DMS114 treated with DMSO at 0.1 percent for 48 hours (cell line): ENCODE measurements at regions not wholly inside any gene's neighbourhood (a gene's known extent, or its start where the extent isn't known, plus 50 kb on each side); places are given as distances from the start of the nearest gene placed in this dataset.
"Not testable (repeated sequence)": the region's sequence is repeated elsewhere in the genome, so short reads cannot be mapped to it uniquely, and the experiment has no call there.

Experiments
- DNase-seq: peaks from one replicate; lab custom pipeline; 2025; ENCODE audit not compliant: unreplicated experiment; lab: John Stamatoyannopoulos, UW

GRCh38 chrX:69431420-69431819 lies 72.7 kb upstream of the NALF2 start:
- DNase-seq: no peak

- no peak for DNase-seq
Measured at GRCh38 chrX:69430785-69431184, 73.3 kb upstream of the NALF2 start.

GRCh38 chrX:69429339-69430015 lies 74.6 kb upstream of the NALF2 start:
- DNase-seq: no peak

GRCh38 chrX:69428216-69428615 lies 75.9 kb upstream of the NALF2 start:
- DNase-seq: no peak

- no peak for DNase-seq
Measured at GRCh38 chrX:69424910-69425309, 79.2 kb upstream of the NALF2 start.

GRCh38 chrX:69424161-69424560 lies 80.0 kb upstream of the NALF2 start:
- DNase-seq: peak; percentile 3

GRCh38 chrX:69422208-69422607 lies 81.9 kb upstream of the NALF2 start:
- DNase-seq: not testable (repeated sequence)

- DNase-seq: no peak
Measured at GRCh38 chrX:69415698-69416097, 88.4 kb upstream of the NALF2 start.

GRCh38 chrX:69412661-69413060 lies 91.5 kb upstream of the NALF2 start:
- no peak for DNase-seq

GRCh38 chrX:69398881-69399280 lies 105.2 kb upstream of the NALF2 start:
- no peak for DNase-seq

- no peak for DNase-seq
Measured at GRCh38 chrX:69396916-69397315, 107.2 kb upstream of the NALF2 start.

- no peak for DNase-seq
Measured at GRCh38 chrX:69395306-69395705, 108.8 kb upstream of the NALF2 start.

GRCh38 chrX:69389101-69389501 lies 115.0 kb upstream of the NALF2 start:
- no peak for DNase-seq

- no peak for DNase-seq
Measured at GRCh38 chrX:69388526-69388925, 115.6 kb upstream of the NALF2 start.

- DNase-seq: peak; percentile 36
Measured at GRCh38 chrX:69387567-69388487, 116.3 kb upstream of the NALF2 start.

GRCh38 chrX:69386681-69387080 lies 117.4 kb upstream of the NALF2 start:
- DNase-seq: no peak

GRCh38 chrX:69379412-69379811 lies 124.7 kb upstream of the NALF2 start:
- no peak for DNase-seq

- DNase-seq: no peak
Measured at GRCh38 chrX:69374569-69374968, 129.6 kb upstream of the NALF2 start.

GRCh38 chrX:69372435-69372834 lies 131.7 kb upstream of the NALF2 start:
- DNase-seq: no peak

GRCh38 chrX:69371159-69371558 lies 133.0 kb upstream of the NALF2 start:
- no peak for DNase-seq

- no peak for DNase-seq
Measured at GRCh38 chrX:69369999-69370398, 134.1 kb upstream of the NALF2 start.

- no peak for DNase-seq
Measured at GRCh38 chrX:69366183-69366582, 137.9 kb upstream of the NALF2 start.
